Left ventricle myocardium superior (tissue), 1 donor: ENCODE measurements at regions not wholly inside any gene's neighbourhood (a gene's known extent, or its start where the extent isn't known, plus 50 kb on each side); places are given as distances from the start of the nearest gene placed in this dataset.
"Not testable (repeated sequence)": the region's sequence is repeated elsewhere in the genome, so short reads cannot be mapped to it uniquely, and the experiment has no call there.

Experiments used
- ATAC-seq: fragments of 200-7000 bp; cut with Tn5 transposase; one replicate; pipeline ENCODE4 v1.9.1; 2020; ENCODE audit warnings: mild to moderate bottlenecking, moderate library complexity
- DNase-seq: peaks from one replicate; pipeline ENCODE4 v3.0.0-alpha.2; 2020
- intact Hi-C: fragments of 100-400 bp; cut with micrococcal nuclease; formaldehyde crosslinking; loops from one replicate; pipeline ENCODE4 v1.11.0; 2022
- donor health status: DM: no; HTN: yes; CAD: no; lungs with severe emphysema.

GRCh38 chr7:12921751-12922345 lies 234.4 kb downstream of the ARL4A start:
- DNase-seq (no peak), ATAC-seq (peak; percentile 36)
- intact Hi-C loops: no loop called here

DNA sequence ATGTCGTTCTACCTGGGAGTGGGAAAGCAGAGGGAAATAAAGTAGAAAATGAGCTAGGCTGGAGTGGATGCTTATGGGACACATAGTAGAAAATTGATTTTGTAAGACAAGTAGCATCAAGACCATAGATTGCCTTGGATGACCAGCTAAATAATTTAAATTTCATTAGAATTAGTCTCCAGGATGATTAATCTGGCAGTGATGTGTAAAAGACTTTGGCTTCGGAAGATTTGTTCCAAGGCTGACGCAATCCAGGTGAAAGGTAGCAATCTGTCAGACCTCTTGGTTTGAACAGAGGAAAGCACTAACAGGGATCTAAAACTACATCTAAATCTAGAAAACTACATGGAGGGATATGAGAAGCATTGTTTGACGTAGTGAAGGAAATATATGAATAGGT lies 236.5 kb downstream of the ARL4A start:
- intact Hi-C loops: no loop called here
- ATAC-seq (no peak), DNase-seq (no peak)

DNA sequence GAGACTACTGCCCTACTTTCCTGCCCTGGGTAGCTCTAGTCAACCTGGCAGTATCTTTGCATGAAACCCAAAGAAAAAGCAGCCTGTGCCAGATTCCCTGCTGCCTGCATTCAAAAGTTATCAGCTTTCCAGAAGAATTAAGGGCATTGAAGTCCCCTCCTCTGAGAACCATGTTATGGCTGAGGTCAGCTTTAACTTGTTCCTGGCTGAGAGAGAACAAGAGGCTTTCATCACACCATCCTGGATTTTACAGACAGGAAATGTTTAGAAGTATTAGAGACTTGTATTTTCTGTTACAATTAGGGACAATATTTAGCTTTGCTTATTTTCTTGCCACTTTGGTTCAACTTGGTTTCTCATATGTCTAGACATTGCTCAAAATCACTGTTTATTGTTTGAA lies 238.8 kb downstream of the ARL4A start:
- ATAC-seq: no peak
- intact Hi-C loops: no loop called here

DNA sequence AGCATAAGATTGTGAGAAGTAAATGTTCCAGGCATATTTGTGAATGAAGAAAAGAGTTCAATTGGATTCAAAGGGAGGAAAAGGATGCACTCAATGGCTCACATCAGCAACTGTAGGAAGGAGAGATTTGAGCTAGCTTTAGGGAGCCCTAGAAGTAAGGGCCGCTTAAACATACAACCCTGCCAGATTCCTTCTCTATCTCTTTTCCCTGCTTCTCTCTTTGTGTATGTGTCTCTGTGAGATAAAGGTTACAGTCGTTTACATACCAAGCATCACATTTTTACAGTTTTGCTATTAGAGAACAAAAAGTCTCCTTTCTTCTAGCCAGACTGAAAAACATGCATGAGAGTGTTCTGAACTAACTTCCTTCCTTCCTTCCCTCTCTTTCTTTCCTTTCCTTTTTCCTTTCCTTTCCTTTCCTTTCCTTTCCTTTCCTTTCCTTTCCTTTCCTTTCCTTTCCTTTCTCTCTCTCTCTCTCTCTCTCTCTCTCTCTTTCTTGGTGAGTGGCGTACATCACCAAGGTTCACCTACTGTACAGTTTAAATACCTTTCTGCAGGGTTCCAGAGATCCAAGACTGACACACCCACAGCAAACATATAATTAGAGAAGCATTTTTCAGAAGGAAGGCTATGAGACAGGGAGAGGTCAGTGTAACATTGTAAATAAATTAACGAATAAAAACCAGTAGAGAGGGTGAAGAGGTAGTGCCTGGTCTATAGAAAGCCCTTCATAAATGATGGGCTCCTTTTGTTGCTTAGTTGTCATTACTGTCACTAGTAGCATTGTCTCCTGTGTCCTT lies 240.4 kb downstream of the ARL4A start:
- intact Hi-C loops: no loop called here
- DNase-seq (no peak), ATAC-seq (no peak)

More for the DNA sequence above, 238.8 kb downstream of the ARL4A start:
- no peak for DNase-seq

- no peak for DNase-seq
- ATAC-seq: no peak
- intact Hi-C loops: no loop called here
Observed at GRCh38 chr7:12929476-12930140, 242.2 kb downstream of the ARL4A start.

GRCh38 chr7:12930534-12930933 lies 243.1 kb downstream of the ARL4A start:
- no peak for ATAC-seq
- intact Hi-C loops: no loop called here
- no peak for DNase-seq

- intact Hi-C loops, ATAC-seq, DNase-seq: not testable (repeated sequence)
Observed at GRCh38 chr7:12931465-12931864, 244.0 kb downstream of the ARL4A start.

DNA sequence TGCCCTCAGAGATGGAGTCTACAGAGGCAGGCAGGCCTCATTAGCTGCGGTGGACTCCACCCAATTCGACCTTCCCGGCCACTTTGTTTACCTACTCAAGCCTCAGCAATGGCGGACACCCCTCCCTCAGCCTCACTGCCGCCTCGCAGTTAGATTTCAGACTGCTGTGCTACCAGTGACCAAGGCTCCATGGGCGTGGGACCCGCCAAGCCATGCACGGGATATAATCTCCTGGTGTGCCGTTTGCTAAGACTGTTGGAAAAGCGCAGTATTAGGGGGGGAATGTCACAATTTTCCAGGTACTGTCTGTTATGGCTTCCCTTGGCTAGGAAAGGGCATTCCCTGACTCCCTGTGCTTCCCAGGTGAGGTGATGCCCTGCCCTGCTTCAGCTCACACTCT lies 252.3 kb downstream of the ARL4A start:
- intact Hi-C loops: no loop called here

GRCh38 chr7:12941512-12941911 lies 254.1 kb downstream of the ARL4A start:
- intact Hi-C loops: no loop called here
- ATAC-seq (no peak), DNase-seq (no peak)

More for the DNA sequence above, 252.3 kb downstream of the ARL4A start:
- DNase-seq: no peak
- ATAC-seq: no peak

GRCh38 chr7:12942609-12943008 lies 255.2 kb downstream of the ARL4A start:
- intact Hi-C loops: no loop called here
- peak; percentile 38 for ATAC-seq
- no peak for DNase-seq

- intact Hi-C loops: no loop called here
- DNase-seq: no peak
- no peak for ATAC-seq
Observed at GRCh38 chr7:12943781-12944180, 256.3 kb downstream of the ARL4A start.

GRCh38 chr7:12945901-12946300 lies 258.5 kb downstream of the ARL4A start:
- intact Hi-C loops: no loop called here
- ATAC-seq (no peak), DNase-seq (no peak)

GRCh38 chr7:12947465-12947864 lies 260.0 kb downstream of the ARL4A start:
- ATAC-seq (no peak), DNase-seq (no peak)
- intact Hi-C loops: no loop called here

GRCh38 chr7:12949060-12949931 lies 261.9 kb downstream of the ARL4A start:
- DNase-seq: no peak
- ATAC-seq: no peak
- intact Hi-C loops: no loop called here

GRCh38 chr7:12951397-12951801 lies 264.0 kb downstream of the ARL4A start:
- DNase-seq: no peak
- ATAC-seq: no peak
- intact Hi-C loops: no loop called here

- intact Hi-C loops: no loop called here
- no peak for ATAC-seq
Observed at GRCh38 chr7:12954380-12955033, 267.1 kb downstream of the ARL4A start.

DNA sequence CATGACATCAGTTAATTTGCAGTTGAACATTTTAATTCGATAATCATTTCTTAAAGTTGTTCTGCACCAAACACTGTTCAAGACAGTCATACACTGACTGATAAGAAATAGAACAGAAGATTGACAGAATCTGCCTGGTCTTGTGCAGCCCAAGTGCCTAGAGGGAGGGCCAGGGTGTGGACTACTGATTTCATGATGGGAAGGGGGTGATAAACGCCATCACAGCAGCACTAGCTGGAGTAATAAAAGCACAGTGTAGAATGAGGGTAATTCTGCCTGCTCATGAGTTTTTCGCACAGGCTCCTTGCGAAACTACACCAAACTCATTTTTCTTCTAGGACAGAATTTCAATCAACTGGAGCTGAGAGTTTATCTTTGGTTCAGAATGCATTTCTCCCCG lies 270.1 kb downstream of the ARL4A start:
- no peak for DNase-seq
- ATAC-seq: no peak
- intact Hi-C loops: no loop called here

More at GRCh38 chr7:12954380-12955033, 267.1 kb downstream of the ARL4A start:
- no peak for DNase-seq

- intact Hi-C loops: no loop called here
- no peak for DNase-seq
- ATAC-seq: peak; percentile 85
Observed at GRCh38 chr7:12961910-12962480, 274.6 kb downstream of the ARL4A start.

DNA sequence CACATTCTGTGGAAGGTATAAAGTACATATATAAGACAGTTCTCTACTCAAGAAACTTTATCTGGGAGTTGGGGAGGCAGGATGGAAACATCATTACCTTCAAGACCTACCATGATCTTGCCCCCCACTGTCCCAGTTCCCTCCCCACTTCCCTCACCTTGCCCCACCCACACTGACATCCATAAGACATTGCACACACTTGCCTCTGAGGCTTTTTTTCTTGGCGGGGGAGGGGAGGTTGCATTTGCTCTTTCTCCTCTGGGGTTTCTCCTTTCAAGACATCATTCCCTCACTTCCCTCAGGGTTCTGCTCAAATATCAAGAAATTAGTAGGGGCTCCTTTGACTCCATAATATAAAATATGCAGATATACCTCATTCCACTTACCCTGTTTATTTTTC lies 276.0 kb downstream of the ARL4A start:
- intact Hi-C loops: no loop called here
- ATAC-seq (no peak), DNase-seq (no peak)
